ENCODE measurements at regions not wholly inside any gene's neighbourhood (a gene's known extent, or its start where the extent isn't known, plus 50 kb on each side); places are given as distances from the start of the nearest gene placed in this dataset.
"Not testable (repeated sequence)": the region's sequence is repeated elsewhere in the genome, so short reads cannot be mapped to it uniquely, and the experiment has no call there.

DNA sequence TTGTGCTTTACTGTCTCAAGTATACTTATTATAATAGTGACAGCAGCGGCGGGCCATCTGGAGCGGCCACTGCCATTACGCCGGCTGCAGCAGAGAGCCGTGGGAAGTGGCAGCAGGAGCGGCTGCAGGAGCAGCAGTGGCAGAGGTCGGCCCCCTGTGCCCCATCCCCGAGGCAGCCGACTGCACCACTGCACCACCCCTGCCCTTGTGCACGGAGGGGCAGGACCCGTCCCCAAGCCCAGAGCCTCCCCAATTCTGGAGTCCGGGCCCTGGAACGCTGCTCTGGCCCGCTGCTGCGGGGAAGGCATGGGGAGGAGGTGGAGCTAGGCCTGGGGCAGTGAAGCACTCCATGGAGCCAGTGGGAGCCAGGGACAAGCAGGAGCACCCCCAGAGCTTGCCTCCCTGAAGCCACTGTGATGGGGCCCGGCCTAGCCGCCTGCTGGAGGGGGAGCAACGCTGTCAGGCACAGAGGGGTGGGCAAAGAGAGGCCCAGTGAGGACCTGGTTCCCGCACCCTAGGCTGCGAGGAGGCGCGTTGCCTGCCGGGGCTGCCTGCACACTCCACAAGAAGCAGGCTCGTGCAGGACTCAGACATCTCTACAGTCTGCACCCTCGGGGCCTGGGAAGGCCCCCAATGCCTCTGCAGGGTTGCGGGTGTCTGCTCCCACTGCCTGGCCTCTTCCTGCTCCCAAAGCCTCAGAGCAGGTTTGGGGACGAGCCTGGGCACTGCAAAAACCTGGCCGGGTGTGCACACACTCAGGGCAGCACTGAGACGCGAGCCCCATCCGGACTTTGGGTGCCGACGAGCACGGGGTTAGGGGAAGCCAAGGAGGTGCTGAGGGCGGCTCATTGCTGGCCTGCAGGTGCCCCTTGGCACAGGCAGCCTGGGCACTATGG lies 74.2 kb upstream of the RASSF8 start:
- no peak for TF ChIP-seq ZFX (IDR thresholded peaks at IDR 0.05; ENCODE audit: borderline replicate concordance)
- TF ChIP-seq, protein P1, sequence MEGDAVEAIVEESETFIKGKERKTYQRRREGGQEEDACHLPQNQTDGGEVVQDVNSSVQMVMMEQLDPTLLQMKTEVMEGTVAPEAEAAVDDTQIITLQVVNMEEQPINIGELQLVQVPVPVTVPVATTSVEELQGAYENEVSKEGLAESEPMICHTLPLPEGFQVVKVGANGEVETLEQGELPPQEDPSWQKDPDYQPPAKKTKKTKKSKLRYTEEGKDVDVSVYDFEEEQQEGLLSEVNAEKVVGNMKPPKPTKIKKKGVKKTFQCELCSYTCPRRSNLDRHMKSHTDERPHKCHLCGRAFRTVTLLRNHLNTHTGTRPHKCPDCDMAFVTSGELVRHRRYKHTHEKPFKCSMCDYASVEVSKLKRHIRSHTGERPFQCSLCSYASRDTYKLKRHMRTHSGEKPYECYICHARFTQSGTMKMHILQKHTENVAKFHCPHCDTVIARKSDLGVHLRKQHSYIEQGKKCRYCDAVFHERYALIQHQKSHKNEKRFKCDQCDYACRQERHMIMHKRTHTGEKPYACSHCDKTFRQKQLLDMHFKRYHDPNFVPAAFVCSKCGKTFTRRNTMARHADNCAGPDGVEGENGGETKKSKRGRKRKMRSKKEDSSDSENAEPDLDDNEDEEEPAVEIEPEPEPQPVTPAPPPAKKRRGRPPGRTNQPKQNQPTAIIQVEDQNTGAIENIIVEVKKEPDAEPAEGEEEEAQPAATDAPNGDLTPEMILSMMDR (IDR thresholded peaks at IDR 0.05), result no peak
- H3K27ac ChIP-seq, result no peak overlapping the region

DNA sequence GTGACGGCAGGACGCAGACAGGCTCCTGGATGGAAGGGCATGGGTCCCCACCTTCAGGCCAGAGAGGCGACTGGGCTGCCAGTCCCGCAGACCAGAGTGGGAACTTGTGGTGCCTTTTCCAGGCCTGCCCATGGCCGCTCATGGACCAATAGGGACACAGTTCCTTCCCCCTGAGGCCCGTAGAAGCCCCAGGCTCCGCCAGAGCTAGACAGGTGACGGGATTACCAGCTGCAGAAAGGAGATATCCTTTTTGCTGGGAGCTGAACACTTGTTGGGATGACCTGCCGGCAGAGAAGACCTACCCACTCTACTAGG lies 73.6 kb upstream of the RASSF8 start:
- H3K27ac ChIP-seq, result no peak overlapping the region
- TF ChIP-seq, protein P1 (IDR thresholded peaks at IDR 0.05), result no peak
- TF ChIP-seq ZFX (IDR thresholded peaks at IDR 0.05; ENCODE audit: borderline replicate concordance), result no peak

DNA sequence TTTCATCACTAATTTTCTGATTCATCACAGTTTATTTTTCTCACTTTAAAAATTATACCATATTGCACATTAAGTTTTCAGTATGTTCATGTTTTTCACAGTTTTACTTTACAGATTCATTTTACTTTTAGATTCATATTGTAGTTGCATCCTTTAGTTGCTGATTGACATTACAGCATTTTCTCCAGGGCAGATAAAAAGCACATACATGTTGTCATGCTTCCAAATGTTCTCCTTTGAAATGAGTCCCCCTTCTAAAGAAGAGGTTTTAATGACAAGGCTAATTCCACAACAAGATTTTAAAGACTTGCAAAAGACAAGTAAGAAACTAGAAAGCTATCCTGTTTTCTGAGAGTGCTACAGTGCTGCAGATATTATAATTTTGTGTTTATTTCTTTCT lies 72.1 kb upstream of the RASSF8 start:
- no peak overlapping the region for H3K27ac ChIP-seq
- TF ChIP-seq, protein P1 (IDR thresholded peaks at IDR 0.05), result no peak
- no peak for TF ChIP-seq ZFX (IDR thresholded peaks at IDR 0.05; ENCODE audit: borderline replicate concordance)

DNA sequence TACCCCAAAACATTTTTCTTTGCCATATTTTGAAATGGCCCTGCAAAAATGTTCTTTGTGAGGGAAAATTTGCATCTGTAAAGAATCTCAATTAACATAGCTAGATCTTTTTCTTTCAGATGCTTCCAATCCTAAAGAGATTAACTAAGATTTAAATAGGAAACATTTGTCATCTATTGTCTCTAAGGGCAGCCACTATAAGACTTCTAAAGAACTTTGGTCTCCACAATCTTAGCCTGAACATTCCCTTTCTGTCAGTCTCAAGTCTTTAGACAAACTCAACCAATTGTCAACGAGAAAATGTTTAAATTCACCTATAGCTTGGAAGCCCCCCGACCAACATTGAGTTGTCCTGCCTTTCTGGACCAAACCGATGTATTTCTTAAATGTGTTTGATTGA lies 71.1 kb upstream of the RASSF8 start:
- H3K27ac ChIP-seq, result no peak overlapping the region
- TF ChIP-seq ZFX (IDR thresholded peaks at IDR 0.05; ENCODE audit: borderline replicate concordance), result no peak
- TF ChIP-seq, protein P1 (IDR thresholded peaks at IDR 0.05), result no peak

DNA sequence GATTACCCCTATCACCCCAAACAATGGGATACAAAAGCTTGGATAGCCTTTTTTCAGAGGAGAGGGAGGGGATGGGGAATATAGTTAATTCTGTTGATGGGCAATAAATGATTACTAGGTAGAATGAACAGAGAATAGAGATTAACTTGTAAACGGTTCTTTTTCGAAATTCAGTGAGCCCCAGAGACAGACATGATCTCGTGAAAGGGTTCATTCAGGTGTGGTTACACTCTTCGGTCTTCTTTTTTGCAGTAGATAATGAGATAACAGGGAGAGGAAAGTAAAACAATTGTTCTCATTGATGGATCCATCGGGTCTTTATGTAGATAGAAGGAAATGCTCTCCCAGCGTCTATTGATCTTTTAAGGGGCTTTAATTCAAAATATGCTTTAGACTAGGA lies 69.3 kb upstream of the RASSF8 start:
- no peak for TF ChIP-seq ZFX (IDR thresholded peaks at IDR 0.05; ENCODE audit: borderline replicate concordance)
- TF ChIP-seq, protein P1 (IDR thresholded peaks at IDR 0.05), result no peak
- H3K27ac ChIP-seq, result no peak overlapping the region

DNA sequence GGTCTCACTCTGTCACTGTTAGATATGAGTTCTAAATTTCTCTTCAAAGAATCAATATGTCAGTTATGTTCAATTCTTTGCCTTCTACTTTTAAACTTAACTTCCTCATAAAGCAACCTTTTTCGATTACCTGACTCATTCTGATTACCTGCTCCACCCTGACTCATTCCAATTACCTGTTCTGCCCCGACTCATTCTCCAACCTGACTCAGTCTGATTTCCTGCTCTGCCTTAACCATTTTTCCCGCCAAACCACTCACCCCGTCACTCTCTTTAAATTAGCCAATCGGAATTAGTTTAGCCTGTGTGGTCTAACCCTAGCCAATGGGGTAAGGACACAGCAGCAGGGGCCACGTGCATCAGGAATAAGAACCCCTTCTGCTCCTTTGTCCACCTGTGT lies 67.4 kb upstream of the RASSF8 start:
- H3K27ac ChIP-seq, result not testable (repeated sequence)

DNA sequence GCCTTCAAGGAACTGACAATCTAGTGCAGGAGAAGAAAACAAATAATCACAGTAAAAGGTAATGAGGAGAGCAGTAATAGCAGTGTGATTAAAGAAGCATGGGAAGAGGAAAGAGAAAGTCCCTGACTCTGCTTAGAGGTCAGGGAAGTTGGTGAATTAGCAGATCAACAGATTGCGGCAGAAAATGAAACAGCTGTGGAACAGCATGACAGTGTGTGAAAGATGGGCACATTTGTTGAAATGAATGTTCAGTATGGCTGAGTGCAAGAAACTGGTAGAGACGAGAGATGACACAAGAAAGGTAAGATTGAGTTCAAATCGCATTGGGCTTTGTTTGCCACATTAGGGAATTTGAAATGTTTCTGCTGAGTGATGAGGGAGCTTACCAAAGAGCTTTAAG lies 63.7 kb upstream of the RASSF8 start:
- TF ChIP-seq ZFX (IDR thresholded peaks at IDR 0.05; ENCODE audit: borderline replicate concordance), result no peak
- TF ChIP-seq, protein P1 (IDR thresholded peaks at IDR 0.05), result no peak
- H3K27ac ChIP-seq, result no peak overlapping the region

DNA sequence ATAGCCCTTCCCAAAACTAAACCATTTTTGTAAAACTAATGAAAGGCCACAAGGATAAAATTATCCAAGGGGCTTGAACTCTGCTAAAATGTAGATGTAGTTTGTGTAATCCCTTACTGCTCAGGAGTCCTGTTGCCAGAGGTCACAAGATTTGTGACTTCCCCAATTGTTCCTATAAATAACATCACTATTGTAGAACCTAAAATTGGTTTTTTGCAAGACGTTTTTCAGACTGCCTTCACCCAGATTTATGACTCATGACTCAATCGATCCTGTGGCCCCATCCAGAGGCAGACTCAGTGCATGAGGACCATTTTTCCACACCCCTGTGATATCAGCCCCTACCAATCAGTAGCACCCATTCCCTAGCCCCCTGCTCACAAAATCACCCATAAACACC lies 61.5 kb upstream of the RASSF8 start:
- no peak for TF ChIP-seq ZFX (IDR thresholded peaks at IDR 0.05; ENCODE audit: borderline replicate concordance)
- TF ChIP-seq, protein P1 (IDR thresholded peaks at IDR 0.05), result no peak

More for the DNA sequence above, 61.5 kb upstream of the RASSF8 start:
- H3K27ac ChIP-seq, result no peak overlapping the region
